ENCODE measurements at regions not wholly inside any gene's neighbourhood (a gene's known extent, or its start where the extent isn't known, plus 50 kb on each side); places are given as distances from the start of the nearest gene placed in this dataset.
"Not testable (repeated sequence)": the region's sequence is repeated elsewhere in the genome, so short reads cannot be mapped to it uniquely, and the experiment has no call there.

DNA sequence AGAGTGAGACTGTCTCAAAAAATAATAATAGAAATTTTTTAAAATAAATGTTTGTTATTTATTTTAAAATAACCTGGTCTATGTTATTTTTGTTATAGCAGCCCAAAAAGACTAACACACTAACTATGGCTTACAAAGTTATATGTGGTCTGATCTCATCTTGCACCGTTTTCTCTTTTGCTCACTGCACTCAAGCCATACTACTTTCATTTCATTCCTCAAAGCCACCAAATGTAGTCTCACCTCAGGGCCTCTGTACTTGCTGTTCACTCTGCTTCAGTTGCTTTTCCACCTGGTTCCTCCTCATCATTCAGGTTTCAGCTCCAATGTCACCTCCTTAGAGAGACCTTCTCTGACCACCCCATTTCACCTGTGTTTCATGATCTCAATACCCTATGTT is 55.2 kb upstream of the MDM1 start:
- no peak for DNase-seq

DNA sequence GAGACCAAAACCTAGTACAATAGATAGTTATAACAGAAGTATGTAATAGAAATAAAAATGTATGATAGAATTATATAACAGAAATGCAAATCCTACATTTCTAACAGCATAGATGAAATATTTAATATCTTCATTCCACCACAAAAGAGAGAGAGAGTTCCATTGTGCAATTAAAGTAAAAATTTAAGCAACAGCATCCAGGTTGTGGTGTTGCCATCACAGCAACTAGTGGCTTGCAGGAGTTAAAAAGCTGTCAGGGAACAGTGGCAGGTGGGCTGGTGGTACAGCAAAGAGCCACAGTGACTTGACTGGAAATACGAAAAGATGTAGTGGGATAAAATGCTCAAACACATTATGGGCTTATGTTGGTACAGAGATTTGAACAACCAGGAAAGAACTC is 57.1 kb upstream of the MDM1 start:
- no peak for DNase-seq

DNA sequence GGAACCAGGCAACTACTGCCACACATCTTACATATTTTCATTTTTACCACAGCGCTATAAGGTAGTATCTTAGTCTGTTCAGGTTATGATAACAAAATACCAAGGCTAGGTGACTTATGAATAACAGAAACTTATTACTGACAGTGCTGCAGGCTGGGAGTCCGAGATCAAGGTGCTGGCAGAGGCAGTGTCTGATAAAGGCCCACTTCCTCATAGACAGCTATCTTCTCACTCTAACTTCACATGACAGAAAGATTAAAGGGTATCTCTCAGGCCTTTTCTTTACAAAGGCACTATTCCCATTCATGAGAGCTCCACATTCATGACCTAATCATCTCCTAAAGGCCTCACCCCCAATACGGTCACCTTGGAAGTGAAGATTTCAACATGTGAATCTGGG is 59.8 kb upstream of the MDM1 start:
- no peak for DNase-seq

DNA sequence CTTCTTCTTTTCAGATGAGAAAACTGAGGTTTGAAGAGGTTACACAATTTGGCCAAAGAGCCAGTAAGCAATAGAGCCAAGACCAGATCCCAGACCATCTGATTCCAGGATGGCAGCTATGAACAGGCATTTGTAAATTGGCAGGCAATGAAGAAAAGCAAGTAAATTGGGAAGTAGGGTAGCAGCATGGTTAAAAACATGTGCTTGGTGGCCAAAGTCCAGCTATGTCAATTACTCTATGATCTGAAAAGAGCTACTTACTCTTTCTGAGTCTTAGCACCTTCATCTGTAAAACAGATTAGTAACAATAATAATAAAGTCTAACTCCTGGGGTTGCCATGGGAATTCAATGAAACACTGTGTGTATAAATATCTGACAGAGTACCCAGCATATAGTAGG is 60.2 kb upstream of the MDM1 start:
- DNase-seq, result no peak

DNA sequence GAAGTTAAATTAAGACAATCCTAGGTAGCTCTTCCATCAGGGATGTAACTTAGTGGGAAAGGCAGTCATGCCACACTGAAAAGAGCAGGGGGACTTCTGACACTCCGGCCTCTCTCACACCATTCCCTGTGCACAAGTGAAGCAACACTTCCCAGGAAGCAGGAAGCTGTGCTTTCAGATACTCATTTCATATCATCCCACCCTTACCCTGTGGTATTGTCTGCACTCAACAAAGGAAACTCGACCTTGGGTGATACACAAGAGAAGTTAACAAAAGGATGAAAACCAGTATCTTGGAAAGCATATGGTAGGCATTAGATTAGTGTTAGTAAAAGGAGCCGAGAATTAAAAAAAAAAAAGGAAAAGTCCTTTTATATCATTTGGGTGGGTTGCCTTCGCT is 61.3 kb upstream of the MDM1 start:
- no peak for DNase-seq

DNA sequence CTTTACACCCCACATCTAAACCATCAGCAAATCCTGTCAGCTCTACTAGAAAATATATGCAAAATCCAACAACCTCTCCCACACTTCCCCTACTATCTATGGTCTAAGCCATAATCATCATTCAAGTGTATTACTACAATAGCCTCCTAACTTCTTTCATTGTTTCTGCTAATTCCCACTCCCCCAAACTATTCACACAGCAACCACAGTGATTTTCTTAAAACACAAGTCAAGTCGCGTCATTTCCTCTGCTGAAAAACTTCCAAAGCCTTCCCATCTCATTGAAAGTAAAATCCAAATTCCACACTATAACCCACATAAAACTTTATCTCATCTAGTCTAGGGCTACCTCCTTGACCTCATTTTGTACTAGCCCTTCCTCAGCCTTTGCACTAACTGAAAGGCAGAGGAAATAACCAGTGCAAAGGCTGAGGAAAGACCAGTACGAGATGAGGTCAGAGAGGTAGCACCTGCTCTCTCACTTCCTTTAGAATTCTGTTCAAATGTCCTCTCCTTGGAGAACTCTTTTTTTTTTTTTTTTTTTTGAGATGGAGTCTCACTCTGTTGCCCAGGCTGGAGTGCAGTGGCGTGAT is 65.5 kb upstream of the MDM1 start:
- DNase-seq, result no peak

DNA sequence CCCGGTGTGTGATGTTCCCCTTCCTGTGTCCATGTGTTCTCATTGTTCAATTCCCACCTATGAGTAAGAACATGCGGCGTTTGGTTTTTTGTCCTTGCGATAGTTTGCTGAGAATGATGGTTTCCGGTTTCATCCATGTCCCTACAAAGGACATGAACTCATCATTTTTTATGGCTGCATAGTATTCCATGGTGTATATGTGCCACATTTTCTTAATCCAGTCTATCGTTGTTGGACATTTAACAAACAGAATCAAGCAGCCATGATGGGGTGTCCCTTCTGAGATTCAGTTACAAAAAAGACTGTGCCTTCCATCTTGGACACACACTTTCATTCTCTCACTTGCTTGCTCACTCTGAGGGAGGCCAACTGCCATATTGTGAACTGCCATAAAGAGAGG is 66.5 kb upstream of the MDM1 start:
- not testable (repeated sequence) for DNase-seq

DNA sequence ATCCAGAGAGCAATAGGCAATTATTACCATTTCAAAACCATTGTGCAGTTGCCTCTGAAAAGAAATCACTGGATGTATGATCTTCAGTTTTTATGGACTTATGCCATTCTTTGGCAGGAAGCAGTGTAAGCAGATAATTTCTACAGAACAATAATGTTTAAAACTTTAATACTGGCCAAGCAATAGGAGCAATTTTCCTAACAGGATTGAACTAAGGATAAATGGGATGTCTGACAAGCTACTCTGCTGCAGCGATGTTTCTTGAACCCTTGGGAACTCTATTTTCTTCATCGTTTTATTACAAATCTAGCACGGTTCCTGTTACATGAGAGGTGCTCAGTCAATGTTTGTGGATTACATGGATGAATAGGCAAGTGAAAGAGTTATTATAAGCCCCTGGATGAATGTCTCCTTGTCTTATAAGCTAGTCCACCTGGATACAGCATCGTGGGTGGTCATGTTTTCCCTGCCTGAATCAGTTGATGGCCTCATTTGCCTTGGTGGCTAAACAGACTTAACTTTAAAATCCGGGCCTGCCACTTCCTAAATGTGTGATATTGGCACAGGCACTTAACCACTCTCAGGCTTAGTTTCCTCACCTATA is 68.2 kb upstream of the MDM1 start:
- no peak for DNase-seq

DNA sequence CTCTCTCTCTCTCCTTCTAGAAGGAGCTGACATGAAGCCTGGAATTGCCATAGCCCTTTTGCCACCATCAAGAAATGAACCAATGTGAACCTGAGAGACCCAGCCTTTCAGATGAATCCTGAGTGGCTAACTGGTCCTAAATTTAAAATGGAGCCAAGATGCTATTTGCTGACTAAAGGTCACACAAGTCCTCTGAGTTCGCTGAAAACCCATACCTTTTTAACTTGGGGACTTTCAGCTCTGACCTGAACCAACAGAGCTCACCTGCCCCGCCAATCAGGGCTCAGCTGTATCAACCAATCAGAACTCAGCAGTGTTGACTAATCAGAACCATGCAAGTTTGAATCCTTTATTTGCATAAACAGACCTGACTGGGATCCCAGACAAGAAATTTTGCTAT is 70.3 kb upstream of the MDM1 start:
- DNase-seq, result no peak

DNA sequence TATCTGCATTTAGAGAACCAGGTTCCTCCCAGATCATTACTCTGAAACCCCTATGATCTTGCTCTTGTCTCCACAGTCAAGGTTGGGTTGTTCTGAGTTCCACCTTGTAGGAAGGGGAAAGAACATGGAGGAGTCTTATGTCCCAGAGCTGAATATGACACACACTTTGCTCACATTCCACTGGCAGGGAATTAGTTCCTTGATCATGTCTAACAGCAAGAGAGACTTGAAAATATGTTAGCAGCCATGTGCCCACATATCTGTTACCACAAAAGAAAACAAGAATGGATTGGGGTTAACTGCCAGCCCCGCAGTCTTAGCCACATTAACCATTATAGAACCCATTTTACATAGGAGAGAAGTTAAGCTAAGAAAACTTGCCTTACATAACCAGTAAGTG is 71.1 kb upstream of the MDM1 start:
- no peak for DNase-seq

DNA sequence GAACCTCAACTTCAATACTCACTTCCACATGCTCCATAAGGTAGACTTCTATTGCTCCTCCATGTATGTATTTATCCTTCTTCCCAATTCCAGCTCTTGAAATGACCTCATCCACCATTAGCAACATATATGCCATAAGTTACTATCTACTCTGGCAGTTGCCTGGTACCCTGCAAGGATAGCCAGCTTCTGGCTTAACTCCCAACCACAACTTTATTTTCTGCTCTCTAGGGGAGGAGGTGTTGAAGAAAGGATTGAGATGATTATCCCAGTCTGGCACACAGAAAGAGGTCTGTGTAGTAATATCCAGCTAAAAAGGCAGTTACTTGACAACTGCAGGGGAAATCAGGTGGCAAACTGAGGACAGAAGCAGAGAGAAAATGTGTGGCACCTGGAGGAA is 71.5 kb upstream of the MDM1 start:
- DNase-seq, result no peak

DNA sequence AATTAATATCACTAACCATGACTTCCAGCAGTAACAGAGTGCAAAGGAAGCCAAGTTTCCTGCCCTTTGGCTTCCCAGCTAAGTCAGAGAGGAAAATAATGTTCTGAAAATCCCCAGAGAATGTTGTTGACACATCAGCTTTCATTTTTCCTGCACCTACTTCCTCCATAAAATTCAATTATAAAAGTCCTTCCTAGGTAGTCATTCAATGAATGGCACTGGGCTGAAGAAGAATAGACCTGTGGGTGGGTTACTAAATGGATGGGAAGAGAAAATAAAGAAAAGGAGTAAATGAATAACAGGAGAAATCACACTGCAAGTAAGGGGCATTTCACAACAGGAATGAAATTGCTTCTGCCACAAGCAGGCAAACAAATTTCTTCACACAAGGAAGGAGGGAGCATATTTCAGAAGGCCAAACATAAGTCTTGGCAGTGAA is 73.2 kb upstream of the MDM1 start:
- no peak for DNase-seq

DNA sequence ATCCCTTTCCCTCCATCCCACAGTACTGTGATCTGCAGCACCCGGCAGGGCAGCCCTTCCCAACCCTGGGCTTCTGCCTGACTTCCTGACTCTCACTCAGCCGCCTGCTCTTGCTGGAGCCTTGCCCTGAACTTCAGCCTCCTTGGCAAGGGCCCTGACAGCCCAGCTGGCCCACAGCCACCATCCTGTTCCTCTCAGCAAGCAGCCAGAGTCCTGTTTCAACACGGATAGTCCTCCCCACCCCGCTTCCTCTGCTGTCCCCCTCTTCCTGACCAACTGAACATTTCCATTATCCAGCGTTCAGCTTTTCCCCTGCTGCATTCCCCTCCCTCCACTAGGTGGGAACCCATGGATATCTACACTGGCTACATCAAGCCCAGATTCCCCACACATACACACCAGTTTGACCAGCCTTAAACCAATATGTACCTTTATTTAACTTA is 74.0 kb upstream of the MDM1 start:
- no peak for DNase-seq

DNA sequence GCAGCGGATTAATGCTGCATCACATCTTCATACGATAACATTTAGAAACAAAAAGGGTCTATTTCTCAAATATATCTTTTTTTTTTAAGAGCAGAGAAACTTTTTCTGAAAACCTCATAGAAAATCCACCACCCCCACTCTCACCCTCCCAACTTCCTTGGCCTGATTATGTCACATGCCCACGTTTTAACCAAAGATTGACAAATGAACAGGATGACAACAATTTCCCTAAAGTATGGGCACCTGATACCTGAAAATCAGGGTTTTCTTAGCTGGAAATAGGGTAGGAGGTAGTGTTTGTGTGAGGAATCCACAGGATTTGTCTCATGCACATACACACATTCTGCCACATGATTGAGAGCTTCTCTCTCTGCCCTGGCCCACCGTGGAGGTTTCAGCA is 74.7 kb upstream of the MDM1 start:
- no peak for DNase-seq

DNA sequence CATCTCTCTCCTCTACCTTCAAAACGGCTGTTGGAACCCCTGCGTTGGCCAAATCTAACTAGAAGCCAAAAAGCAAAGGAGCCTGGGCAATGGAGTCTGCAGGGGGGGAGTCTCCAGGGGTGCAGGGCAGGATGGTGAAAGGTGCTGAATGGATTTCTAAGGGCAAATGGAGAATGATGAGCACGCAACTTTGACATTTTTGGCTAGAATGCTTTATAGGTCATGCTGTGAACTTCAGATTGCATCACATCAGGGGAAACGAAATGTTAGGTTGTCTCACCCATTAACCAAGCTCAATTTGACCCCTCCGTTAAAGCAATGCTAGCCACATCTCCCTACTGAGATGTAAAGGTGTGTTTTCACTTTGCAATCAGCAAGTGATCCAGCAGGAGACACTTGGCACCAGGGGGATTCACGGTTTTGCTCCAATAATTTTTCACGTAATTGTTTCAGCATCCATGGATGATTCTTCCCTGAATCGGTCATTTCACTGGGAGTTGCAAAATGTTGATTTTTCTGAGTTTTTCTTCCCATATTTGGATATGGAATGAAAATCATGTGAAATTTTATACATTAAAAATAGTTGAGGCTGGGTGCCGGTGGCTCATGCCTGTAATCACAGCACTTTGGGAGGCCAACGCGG is 78.0 kb upstream of the MDM1 start:
- no peak for DNase-seq

DNA sequence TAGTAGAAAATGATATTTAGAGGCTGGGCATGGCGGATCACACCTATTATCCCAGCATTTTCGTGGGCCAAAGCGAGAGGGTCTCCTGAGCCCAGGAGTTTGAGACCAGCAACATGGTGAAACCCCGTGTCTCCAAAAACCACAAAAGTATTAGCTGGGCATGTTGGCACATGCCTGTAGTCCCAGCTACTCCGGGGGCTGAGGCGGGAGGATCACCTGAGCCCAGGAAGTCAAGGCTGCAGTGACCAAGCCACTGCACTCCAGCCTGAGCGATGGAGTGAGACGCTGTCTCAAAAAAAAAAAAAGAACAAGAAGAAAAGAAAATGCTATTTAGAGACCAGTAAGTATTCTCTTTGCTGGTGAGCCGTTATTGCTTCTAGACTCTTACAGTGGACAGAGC is 79.2 kb upstream of the MDM1 start:
- DNase-seq, result no peak

DNA sequence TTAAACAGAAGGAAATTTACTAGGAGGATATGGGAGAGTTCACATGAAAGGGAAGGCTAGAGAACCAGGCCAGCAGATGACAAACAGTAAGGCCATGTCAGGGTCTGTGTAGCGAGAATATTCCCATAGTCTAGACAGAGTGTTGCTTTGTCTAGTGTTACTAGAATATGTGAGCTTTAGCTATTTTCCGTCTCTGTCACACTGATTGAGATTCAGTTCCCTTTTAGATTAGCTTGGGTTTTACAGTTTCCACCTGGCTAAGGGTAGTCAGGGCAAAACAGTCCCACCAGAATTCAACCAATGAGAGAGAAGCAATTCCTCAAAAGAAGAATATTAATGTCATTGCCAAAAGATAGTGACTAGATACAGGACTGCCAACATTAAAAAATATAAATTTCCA is 82.8 kb upstream of the MDM1 start:
- DNase-seq, result no peak

DNA sequence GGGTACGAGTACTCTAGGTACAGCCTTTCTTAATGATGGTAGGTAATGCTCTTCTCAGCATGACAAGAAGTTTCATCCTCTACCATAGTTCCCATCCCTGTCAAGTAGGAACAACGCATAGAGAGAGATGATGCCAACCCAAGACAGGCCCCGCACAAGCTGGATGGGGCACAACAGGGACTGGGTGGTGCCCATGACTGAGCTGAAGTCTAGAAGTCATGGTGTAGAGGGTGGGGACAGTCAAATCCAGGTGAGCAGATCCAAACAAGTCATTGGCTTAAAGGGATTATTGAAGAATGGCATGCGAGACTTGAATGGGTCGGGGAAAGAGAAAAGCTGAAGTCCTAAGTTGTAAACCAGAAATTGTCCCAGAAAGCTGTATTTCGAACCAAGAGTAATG is 84.2 kb upstream of the MDM1 start:
- no peak for DNase-seq

DNA sequence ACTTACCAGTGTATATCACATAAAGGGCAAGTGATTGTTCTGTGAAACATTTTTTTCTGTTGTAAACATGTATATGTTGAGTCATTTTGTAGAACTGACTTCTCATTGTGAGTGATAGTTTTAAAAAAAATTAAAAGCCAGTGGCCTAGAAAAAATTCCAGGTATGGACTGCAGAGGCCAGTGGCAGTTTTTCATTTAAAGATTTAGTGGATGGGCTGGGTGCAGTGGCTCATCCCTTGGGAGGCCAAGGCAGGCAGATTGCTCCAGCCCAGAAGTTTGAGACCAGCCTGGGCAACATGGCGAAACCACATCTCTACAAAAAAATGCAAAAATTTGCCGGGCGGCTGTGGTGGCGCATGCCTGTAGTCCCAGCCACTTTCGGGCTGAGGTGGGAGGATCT is 84.7 kb upstream of the MDM1 start:
- DNase-seq, result no peak

DNA sequence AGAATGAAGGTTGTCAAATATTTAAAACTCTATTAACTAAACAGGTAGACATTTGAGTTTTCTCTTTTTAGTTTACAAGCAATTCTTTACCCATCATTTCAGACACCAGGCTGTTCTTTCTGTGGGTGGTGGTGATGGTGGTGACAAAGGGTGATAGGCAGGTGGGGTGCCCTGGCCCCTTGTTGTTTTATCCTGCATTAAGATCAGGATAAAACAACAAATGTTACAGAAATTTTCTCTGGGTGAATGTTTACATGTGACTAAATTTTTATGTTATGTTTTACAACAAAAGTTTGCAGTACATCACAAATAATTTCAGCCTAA is 85.9 kb upstream of the MDM1 start:
- DNase-seq, result no peak

DNA sequence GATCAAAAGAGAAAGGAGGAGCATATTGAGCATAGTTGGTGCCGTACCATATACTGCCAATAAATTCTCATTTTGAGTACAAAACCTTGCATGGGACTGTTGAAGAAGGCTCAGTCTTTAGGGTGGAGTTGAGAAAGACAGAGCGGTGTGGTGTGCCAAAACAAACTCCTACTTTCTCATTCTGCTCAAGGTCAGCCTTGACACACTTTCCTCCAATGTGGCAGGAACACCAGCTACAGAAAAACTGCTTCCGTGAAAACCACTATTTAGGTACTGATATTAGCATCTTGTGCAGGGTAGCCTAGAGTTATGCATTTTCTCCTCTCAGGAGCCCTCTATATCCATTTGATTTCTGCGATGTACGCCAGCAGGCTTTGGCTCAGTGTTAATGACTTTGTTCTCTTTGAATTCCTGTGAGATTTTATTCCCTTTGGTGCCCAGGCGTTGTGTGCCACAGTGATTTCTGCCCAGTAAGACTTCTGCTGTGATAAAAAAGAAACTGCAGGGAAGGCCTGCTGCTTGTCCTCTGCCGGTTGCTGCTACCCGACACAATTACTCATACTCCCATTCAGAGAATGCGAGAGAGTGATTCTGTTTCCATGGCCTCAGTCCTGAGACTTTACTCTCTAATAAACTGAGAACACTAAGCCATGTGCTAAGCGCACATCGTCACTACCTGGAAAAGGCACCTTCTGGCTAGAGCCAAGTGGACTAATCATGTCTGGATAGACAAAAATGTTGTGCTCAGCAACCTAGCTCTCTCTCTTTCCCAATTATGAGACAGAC is 88.3 kb upstream of the MDM1 start:
- no peak for DNase-seq

DNA sequence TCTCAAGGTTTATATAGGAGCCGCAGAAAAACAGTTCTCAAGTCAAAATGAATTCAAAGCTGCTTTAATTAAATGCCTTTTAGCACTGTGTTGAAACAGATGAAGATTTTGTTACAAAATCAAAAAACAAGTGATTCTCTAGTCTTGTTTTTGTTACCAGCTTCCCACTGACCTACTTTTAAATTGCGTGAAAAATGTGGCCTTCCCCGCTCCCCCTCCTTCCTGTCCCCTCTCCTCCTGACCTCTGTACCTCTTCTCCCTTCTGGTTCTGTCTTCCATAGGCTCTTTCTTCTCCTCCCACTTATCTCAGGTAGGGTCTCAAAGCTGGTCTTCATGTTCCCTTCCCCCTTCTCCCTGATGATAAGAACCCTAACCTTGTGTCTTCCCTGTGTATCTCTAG is 90.0 kb upstream of the MDM1 start:
- no peak for DNase-seq

DNA sequence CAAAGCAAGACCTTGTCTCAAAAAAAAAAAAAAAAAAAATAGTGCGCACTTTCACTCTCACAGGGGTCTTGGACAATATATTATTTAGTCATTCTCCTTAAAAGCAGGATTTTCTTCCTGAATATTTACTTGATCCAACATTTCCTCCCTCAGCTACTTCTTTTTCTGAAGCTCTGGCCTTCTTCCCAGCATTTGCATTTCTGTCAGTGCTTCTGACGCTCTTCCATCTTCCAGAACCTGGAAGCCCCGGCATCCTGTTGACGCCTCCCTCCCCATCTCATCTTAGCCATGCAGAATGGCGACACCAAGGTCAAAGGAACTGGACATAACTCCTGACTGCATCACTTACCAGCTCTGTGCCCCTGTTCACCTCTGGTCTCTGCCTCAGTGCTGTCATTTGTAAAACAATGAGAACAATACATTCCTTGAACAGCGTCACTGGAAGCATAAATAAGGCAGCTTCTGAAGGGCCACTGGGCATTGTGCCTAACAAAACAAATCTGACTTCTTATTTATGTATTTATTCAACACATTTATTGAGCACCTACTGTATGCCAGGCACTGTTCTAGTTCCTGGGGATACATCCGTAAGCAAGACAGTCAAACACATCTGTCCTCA is 90.9 kb upstream of the MDM1 start:
- DNase-seq, result no peak

DNA sequence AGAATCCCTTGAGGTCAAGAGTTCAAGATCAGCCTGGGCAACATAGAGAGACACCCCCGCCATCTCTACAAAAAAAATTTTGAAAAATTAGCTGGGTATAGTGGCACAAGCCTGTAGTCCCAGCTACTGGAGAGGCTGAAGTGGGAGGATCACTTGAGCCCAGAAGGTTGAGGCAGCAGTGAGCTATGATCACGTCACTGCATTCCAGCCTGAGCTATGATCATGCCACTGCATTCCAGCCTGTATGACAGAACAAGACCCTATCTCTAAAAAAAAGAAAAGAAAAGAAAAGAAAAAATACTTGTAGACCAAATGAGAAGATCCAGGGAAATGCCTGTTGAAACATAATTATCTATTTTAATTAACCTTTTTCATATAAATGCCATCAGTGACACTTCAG is 93.8 kb upstream of the MDM1 start:
- DNase-seq, result no peak

All from activated naive CD4-positive, alpha-beta T cell treated with anti-CD3 and anti-CD28 coated beads, Interleukin-2, amount 50 U/mL, for 16 hours (primary cell).